NCI-H2227 treated with DMSO at 0.1 percent for 48 hours (cell line): ENCODE measurements at regions not wholly inside any gene's neighbourhood (a gene's known extent, or its start where the extent isn't known, plus 50 kb on each side); places are given as distances from the start of the nearest gene placed in this dataset.
"Not testable (repeated sequence)": the region's sequence is repeated elsewhere in the genome, so short reads cannot be mapped to it uniquely, and the experiment has no call there.

Experiments used
- DNase-seq: peaks from one replicate; lab custom pipeline; 2025; lab: John Stamatoyannopoulos, UW

GRCh38 chr7:68082961-68083657, 1086.5 kb downstream of the TYW1 start:
- not testable (repeated sequence) for DNase-seq

- no peak for DNase-seq
Measured at GRCh38 chr7:68087401-68087800, 1090.8 kb downstream of the TYW1 start.

- no peak for DNase-seq
Measured at GRCh38 chr7:68088879-68089278, 1092.2 kb downstream of the TYW1 start.

DNA sequence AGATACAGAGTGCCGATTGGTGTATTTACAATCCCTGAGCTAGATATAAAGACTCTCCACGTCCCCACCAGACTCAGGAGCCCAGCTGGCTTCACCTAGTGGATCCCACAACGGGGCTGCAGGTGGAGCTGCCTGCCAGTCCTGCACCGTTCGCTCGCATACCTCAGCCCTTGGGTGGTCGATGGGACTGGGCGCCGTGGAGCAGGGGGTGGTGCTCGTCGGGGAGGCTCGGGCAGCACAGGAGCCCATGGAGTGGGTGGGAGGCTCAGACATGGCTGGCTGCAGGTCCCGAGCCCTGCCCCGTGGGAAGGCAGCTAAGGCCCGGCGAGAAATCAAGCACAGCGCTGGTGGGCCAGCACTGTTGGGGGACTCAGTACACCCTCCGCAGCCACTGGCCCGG, 1093.6 kb downstream of the TYW1 start:
- DNase-seq: not testable (repeated sequence)

DNA sequence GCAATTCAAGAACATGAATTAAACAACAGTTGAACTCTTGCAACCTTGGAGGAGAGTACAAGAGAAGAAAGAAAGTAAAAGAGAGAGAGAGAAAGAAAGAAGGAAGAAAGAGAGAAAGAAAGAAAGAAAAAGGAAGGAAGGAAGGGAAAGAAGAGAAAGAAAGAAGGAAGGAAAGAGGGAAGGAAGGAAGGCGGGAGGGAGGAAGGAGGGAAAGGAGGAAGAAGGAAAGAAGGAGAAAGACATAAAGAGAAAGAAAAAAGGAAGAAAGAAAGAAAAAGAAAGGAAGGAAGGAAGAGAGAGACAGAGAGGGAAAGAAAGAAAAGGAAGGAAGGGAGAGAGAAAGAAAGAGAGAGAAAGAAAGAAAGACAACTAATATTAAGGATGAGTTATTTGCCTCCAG, 1106.7 kb downstream of the TYW1 start:
- no peak for DNase-seq

DNA sequence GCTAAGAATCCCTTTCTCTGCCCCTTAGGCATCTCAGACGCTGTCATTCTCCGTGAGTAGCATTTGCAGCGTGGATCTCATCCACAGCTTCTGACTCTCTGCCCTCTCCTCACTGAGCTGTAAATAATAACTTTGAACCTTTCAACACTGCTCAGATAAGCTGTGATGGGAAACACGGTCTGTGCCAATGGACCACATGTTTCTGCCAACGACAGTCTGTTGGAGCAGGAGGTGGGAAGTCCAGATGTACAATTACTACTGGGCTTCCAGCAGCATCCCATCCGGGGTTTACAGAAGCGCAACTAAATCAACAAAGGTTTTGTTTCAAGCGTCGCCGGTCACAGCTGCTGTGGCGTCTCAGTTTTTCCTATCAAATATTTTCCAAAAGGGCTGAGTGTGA, 1110.6 kb downstream of the TYW1 start:
- DNase-seq: no peak

DNA sequence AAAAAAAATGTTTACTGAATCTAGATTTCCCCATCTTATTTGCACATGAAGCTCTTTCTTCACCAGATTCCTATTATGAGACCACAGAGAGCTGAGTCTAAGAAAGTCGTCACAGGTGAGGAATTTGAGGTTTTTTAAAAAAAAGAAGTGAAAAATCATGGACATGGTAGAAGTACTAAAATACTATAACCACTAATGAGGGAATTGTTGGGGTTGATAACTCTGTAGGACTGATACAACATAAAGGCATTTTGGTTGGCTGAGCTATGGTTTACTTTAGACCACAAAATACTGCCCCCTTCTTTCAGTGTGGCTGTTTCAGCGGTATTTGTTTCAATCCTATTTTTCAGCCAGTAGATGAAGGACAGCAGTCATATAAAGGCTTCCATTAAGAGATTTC, 1111.3 kb downstream of the TYW1 start:
- DNase-seq: no peak

DNA sequence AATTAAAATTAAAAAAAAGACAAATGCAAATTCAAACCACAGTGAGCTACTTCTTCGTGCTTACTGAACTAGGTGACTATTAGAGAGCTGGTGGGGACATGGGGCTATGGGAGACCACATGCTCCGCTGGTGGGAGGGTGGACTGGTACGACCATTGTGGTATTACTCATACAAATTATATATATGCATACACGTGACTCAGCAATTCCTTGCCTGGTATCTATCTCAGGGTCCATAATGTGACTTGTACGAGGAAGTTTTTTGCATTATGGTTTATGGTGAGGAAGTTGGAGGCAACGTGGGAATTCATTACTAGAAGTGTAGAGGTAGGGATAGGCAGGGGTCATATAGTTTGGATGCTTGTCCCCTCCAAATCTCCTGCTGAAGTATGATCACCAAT, 1112.7 kb downstream of the TYW1 start:
- DNase-seq: no peak

GRCh38 chr7:68119411-68119810, 1122.8 kb downstream of the TYW1 start:
- no peak for DNase-seq

GRCh38 chr7:68121056-68121455, 1124.4 kb downstream of the TYW1 start:
- DNase-seq: no peak

- no peak for DNase-seq
Measured at GRCh38 chr7:68121655-68122054, 1125.0 kb downstream of the TYW1 start.

DNA sequence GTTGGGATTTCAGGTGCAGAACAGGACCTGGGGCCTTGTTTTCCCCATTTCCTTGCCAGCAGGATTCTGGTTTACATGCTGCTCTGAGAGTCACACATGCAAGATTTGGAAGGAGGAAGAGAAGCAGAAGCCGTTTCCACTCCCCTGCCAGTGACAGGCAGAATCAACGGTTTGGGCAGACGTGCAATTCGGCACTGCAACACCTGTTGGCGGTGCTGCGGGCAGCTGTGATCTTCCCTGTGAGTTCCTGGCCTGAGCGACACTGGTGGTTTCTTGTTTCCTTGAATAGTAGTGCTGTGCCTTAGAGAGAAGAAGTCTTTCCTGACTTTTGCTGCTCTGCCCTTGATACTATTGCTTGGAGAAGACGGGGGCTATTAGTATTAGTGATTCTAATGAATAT, 1126.2 kb downstream of the TYW1 start:
- no peak for DNase-seq

DNA sequence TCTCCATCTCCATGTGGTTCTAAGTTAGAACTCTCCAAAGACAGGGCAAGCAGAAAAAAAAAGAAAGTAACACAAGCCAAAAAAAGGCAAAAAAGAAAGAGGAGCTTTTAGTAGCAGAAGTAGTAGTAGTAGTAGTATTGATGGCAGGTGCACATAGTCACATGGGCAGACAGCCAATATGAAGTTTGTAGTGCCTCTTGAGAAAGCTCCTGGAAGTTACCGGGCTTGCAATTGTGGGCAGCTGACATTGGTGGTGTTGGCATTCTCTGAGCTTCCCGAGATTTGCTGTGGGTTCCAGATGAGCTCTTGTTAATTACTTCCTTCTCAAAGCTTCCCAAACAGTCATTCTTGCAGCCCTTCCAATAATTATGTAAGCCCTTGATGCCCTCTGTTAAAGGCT, 1128.5 kb downstream of the TYW1 start:
- no peak for DNase-seq

- DNase-seq: no peak
Measured at GRCh38 chr7:68133045-68133444, 1136.4 kb downstream of the TYW1 start.

- DNase-seq: no peak
Measured at GRCh38 chr7:68143345-68143744, 1146.7 kb downstream of the TYW1 start.

DNA sequence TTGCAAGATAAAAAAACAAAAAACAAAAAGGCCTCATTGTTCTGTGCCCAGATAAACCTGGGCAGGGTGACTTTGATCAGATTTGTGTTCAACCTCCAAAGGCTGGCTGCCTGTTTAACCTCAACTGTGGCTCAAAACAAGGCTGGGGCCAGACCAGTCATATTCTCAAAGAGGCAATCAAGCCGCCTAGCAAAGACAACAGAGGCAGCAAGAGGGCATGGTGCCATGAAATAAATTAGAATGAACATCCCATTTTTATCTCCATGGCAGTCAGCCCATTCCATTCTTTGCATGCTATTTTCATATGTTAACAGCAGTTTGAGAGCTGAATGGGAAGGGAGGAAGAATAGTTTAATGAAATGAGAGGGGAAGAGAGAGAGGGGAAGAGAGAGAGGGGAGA, 1150.3 kb downstream of the TYW1 start:
- no peak for DNase-seq

GRCh38 chr7:68147614-68148238, 1151.1 kb downstream of the TYW1 start:
- no peak for DNase-seq

- no peak for DNase-seq
Measured at GRCh38 chr7:68148440-68148839, 1151.8 kb downstream of the TYW1 start.

GRCh38 chr7:68152205-68152604, 1155.6 kb downstream of the TYW1 start:
- no peak for DNase-seq

DNA sequence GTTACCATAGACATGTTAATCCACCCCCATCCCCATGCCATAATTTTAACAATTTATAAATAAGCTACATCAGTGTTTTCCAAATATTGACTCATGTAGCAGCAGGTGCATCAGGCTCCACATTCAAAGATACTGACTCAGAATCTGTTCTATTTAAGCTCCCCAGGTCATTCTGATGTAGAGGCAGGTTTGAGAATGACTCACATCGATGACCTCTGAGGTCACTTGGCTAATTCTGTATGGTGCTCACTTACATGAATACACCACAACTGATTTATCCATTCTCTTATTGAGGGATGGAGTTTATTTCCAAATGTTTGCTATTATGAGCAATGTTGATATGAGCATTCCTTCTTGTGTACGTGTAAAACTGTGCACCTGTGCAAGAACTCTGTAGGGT, 1159.0 kb downstream of the TYW1 start:
- DNase-seq: no peak

GRCh38 chr7:68158686-68159295, 1162.2 kb downstream of the TYW1 start:
- DNase-seq: no peak

- no peak for DNase-seq
Measured at GRCh38 chr7:68162712-68163111, 1166.1 kb downstream of the TYW1 start.

- DNase-seq: no peak
Measured at GRCh38 chr7:68166525-68166924, 1169.9 kb downstream of the TYW1 start.

DNA sequence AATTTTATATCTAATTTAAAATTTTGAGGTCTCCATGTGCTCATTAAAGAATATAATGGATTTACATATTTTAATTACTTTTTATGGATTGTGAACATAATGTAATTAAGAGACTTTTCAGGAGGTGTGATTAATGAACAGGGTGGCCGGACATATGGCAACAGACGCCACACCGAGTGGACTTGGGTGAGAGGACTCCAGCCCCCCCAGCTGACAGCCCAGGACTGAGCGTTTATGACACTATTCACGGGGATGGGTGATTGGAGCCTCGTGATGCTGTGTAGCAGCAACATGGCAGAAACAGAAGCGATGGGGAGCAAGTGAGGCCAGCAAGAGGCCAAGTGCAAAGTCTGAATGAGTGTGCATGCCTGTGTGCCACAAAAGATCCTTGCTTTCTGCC, 1176.9 kb downstream of the TYW1 start:
- DNase-seq: no peak
